HCT116 (cell line): ENCODE measurements at regions not wholly inside any gene's neighbourhood (a gene's known extent, or its start where the extent isn't known, plus 50 kb on each side); places are given as distances from the start of the nearest gene placed in this dataset.

Source experiments
- ATAC-seq: fragments of 200-7000 bp; cut with Tn5 transposase; 2 replicates; pipeline ENCODE4 v1.9.1; 2020; ENCODE audit warnings: mild to moderate bottlenecking, moderate library complexity
- BruUV-seq: library from RNA; stranded (reverse); fragments of 400-500 nt; replicated peaks from 2 replicates; lab custom pipeline; 2021; lab: Mats Ljungman, UMichigan
- CTCF ChIA-PET: fragments of 300-600 bp; sonication (Branson Sonifier 250); formaldehyde crosslinking; loops from one replicate; lab custom pipeline; 2021; ENCODE audit warnings: antibody characterized with exemption; lab: Charles Lee
- POLR2A ChIA-PET: fragments of 300-600, 350-600 bp; sonication (Branson Sonifier 250); formaldehyde crosslinking; loops from one replicate; lab custom pipeline; 2021; ENCODE audit warnings: antibody characterized with exemption; lab: Charles Lee
- RAD21 ChIA-PET, 2 experiments: fragments of 300-600 bp; sonication (Branson Sonifier 250); formaldehyde crosslinking; loops; one replicate each; lab custom pipeline; 2023; ENCODE audit warnings: low total read pairs in 2 of 2; ENCODE audit not compliant: uncharacterized antibody in 2 of 2, unreplicated experiment in 2 of 2, low non-redundant PET in 1 of 2; lab: Charles Lee
- DNase-seq: peaks from one replicate; pipeline ENCODE4 v3.0.0-alpha.2; 2010; ENCODE audit warnings: low read depth, low spot score
- H2AFZ ChIP-seq: fragments of 200-600 bp; shearing (Covaris generic), sonication (generic); 2 replicates; pipeline ENCODE4 v1.6.1; 2017; ENCODE audit warnings: low read depth, mixed run types, mixed read lengths, antibody characterized with exemption, low read length; ENCODE audit not compliant: poor library complexity, severe bottlenecking
- H3K27ac ChIP-seq: 2 replicates; pipeline ENCODE4 v1.5.1; 2012; ENCODE audit warnings: low read depth, low read length
- H3K27me3 ChIP-seq: fragments of 200-600 bp; sonication (generic); 2 replicates; pipeline ENCODE4 v1.6.1; 2016; ENCODE audit warnings: mixed run types, low read length, mixed read lengths; ENCODE audit not compliant: insufficient read depth
- H3K36me3 ChIP-seq, 2 experiments: fragments of 200-500 bp in 1 of 2; fragments of 200-600 bp in 1 of 2; sonication (Bioruptor generic) in 1 of 2; sonication (generic) in 1 of 2; 2 replicates each; pipeline versions ENCODE4 v1.5.1 to v1.6.1; 2014 to 2016; ENCODE audit warnings: low read length in 2 of 2, inconsistent platforms in 1 of 2, mixed read lengths in 1 of 2, mixed run types in 1 of 2; ENCODE audit not compliant: insufficient read depth in 2 of 2, control insufficient read depth in 1 of 2
- H3K4me1 ChIP-seq, 2 experiments: fragments of 200-600 bp in 1 of 2; sonication (generic) in 1 of 2; 2 replicates each; pipeline versions ENCODE4 v1.5.1 to v1.6.1; 2012 to 2017; ENCODE audit warnings: low read length in 2 of 2, inconsistent platforms in 1 of 2, mild to moderate bottlenecking in 1 of 2, mixed read lengths in 1 of 2, mixed run types in 1 of 2, moderate library complexity in 1 of 2; ENCODE audit not compliant: insufficient read depth in 2 of 2, control insufficient read depth in 1 of 2
- H3K4me2 ChIP-seq: fragments of 200-600 bp; sonication (generic); 2 replicates; pipeline ENCODE4 v1.6.1; 2017; ENCODE audit warnings: mixed run types, low read length, mixed read lengths
- H3K4me3 ChIP-seq, 2 experiments: fragments of 200-600 bp in 1 of 2; sonication (generic) in 1 of 2; replicated peaks in 1 of 2; 2 replicates each; pipeline ENCODE4 v1.5.1; 2011 to 2016; ENCODE audit warnings: low read length in 2 of 2, control low read depth in 1 of 2, low read depth in 1 of 2, mild to moderate bottlenecking in 1 of 2, mixed read lengths in 1 of 2, mixed run types in 1 of 2
- H3K79me2 ChIP-seq: fragments of 200-600 bp; sonication (generic); 2 replicates; pipeline ENCODE4 v1.6.1; 2017; ENCODE audit warnings: mild to moderate bottlenecking, mixed run types, low read length, moderate library complexity, mixed read lengths; ENCODE audit not compliant: insufficient read depth
- H3K9ac ChIP-seq: fragments of 200-600 bp; sonication (generic); 2 replicates; pipeline ENCODE4 v1.6.1; 2016; ENCODE audit warnings: low read length, mixed read lengths
- H3K9me2 ChIP-seq: fragments of 200-600 bp; sonication (generic), shearing (Covaris generic); 2 replicates; pipeline ENCODE4 v1.6.1; 2017; ENCODE audit warnings: mixed run types, mild to moderate bottlenecking, moderate library complexity; ENCODE audit not compliant: insufficient read depth
- H3K9me3 ChIP-seq, 2 experiments: fragments of 200-500 bp in 1 of 2; fragments of 200-600 bp in 1 of 2; sonication (Bioruptor generic) in 1 of 2; sonication (generic) in 1 of 2; 2 replicates each; pipeline ENCODE4 v1.6.1; 2014 to 2017; ENCODE audit warnings: low read length in 2 of 2, mixed read lengths in 2 of 2, inconsistent platforms in 1 of 2, low read depth in 1 of 2, mild to moderate bottlenecking in 1 of 2, mixed run types in 1 of 2, moderate library complexity in 1 of 2; ENCODE audit not compliant: control insufficient read depth in 1 of 2, insufficient read depth in 1 of 2
- H4K20me1 ChIP-seq: fragments of 200-600 bp; sonication (generic), shearing (Covaris generic); 2 replicates; pipeline ENCODE4 v1.6.1; 2017; ENCODE audit warnings: mixed run types, mild to moderate bottlenecking, moderate library complexity; ENCODE audit not compliant: insufficient read depth
- CBX3 ChIP-seq: IDR thresholded peaks from 2 replicates; pipeline ENCODE4 v1.6.1; 2012; ENCODE audit warnings: low read depth
- CTCF ChIP-seq, 3 experiments: fragments of 200-600 bp in 1 of 3; sonication (generic) in 1 of 3; IDR thresholded peaks in 2 of 3; conservative IDR thresholded peaks in 1 of 3; 2 replicates each; pipeline ENCODE4 v1.5.1; 2012 to 2017; ENCODE audit warnings: low read depth in 2 of 3, low read length in 2 of 3, antibody characterized with exemption in 1 of 3, borderline replicate concordance in 1 of 3, control low read depth in 1 of 3, mild to moderate bottlenecking in 1 of 3, mixed read lengths in 1 of 3, mixed run types in 1 of 3, moderate library complexity in 1 of 3; ENCODE audit not compliant: insufficient read depth in 1 of 3
- ELF1 ChIP-seq: IDR thresholded peaks from 2 replicates; pipeline ENCODE4 v1.6.1; 2012; ENCODE audit warnings: low read depth, borderline replicate concordance
- EZH2 ChIP-seq: fragments of 200-600 bp; sonication (generic); IDR thresholded peaks from 2 replicates; pipeline ENCODE4 v1.6.1; 2017; ENCODE audit warnings: antibody characterized with exemption, mixed run types
- EZH2phosphoT487 ChIP-seq: fragments of 200-600 bp; IDR thresholded peaks from 2 replicates; pipeline ENCODE4 v1.6.1; 2018; ENCODE audit warnings: antibody characterized with exemption, borderline replicate concordance
- JUND ChIP-seq: IDR thresholded peaks from 2 replicates; pipeline ENCODE4 v1.6.1; 2012
- MAX ChIP-seq: IDR thresholded peaks from 2 replicates; pipeline ENCODE4 v1.6.1; 2012
- SIN3A ChIP-seq: IDR thresholded peaks from 2 replicates; pipeline ENCODE4 v1.6.1; 2012; ENCODE audit warnings: low read depth
- TCF7L2 ChIP-seq: IDR thresholded peaks from 2 replicates; pipeline ENCODE4 v1.7.0; 2011; ENCODE audit warnings: borderline replicate concordance, inconsistent platforms; ENCODE audit not compliant: insufficient read depth, insufficient read length; ENCODE audit errors: extremely low read depth
- YY1 ChIP-seq: IDR thresholded peaks from 2 replicates; pipeline ENCODE4 v1.6.1; 2011; ENCODE audit warnings: low read length, low read depth, moderate library complexity, mild to moderate bottlenecking; ENCODE audit not compliant: insufficient replicate concordance; ENCODE audit errors: extremely low read depth
- ZNF274 ChIP-seq: fragments of 200-500 bp; sonication (Bioruptor generic); IDR thresholded peaks from 2 replicates; pipeline ENCODE4 v1.6.1; 2014; ENCODE audit warnings: mild to moderate bottlenecking, low read depth, low read length, inconsistent platforms
- intact Hi-C: fragments of 100-400 bp; cut with micrococcal nuclease; formaldehyde crosslinking; loops from 2 replicates; pipeline ENCODE4 v1.10.0; 2022

- Histone ChIP-seq H3K4me3 (no peak overlapping the region), H3K27me3 (no peaks in the 10 kb centered on the region), H3K79me2 (no peaks in the 10 kb centered on the region), H4K20me1 (no peaks in the 10 kb centered on the region), H3K36me3 (no peaks in the 10 kb centered on the region), H3K9me3 (no peaks in the 10 kb centered on the region), H3K27ac (no peak overlapping the region), H3K9ac (no peak overlapping the region), H3K9me2 (no peaks in the 10 kb centered on the region), H3K4me1 (no peaks in the 10 kb centered on the region), H2AFZ (no peak overlapping the region), H3K4me2 (no peak overlapping the region)
- POLR2A ChIA-PET, result no interaction called here
- RAD21 ChIA-PET, result no interaction called here
- ATAC-seq, result no peak
- TF ChIP-seq CTCF (IDR thresholded peaks at IDR 0.05 in 2 of 3, conservative IDR thresholded peaks at IDR 0.05 in 1 of 3; ENCODE audit: borderline replicate concordance in 1 of 3, insufficient read depth in 1 of 3, low read depth in 2 of 3, low read length in 2 of 3), result no peak
- TF ChIP-seq YY1, result no peak
- no peak for TF ChIP-seq JUND
- TF ChIP-seq CBX3, result no peak
- no peak for TF ChIP-seq EZH2
- no peak for TF ChIP-seq EZH2phosphoT487
- TF ChIP-seq ZNF274, result no peak
- no peak for TF ChIP-seq TCF7L2
- TF ChIP-seq SIN3A, result no peak
- no peak for TF ChIP-seq ELF1
- TF ChIP-seq MAX, result no peak
- CTCF ChIA-PET, result no interaction called here
- BruUV-seq, result no TSS peak
- intact Hi-C loops, result no loop called here
- DNase-seq, result no peak
These were observed 347.6 kb downstream of the PTPRC start for GRCh38 chr1:198986442-198986841.
